Colonic mucosa (tissue), 4 donors: ENCODE measurements at regions not wholly inside any gene's neighbourhood (a gene's known extent, or its start where the extent isn't known, plus 50 kb on each side); places are given as distances from the start of the nearest gene placed in this dataset.

Experiments used
- DNase-seq: peaks from one replicate; pipeline ENCODE4 v3.0.0-alpha.2; 2020
- H3K27ac ChIP-seq: fragments of 200-600 bp; one replicate; pipeline ENCODE4 v1.8.0; 2021
- H3K27me3 ChIP-seq: fragments of 200-600 bp; one replicate; pipeline ENCODE4 v1.8.0; 2021
- H3K36me3 ChIP-seq: fragments of 200-600 bp; one replicate; pipeline ENCODE4 v1.8.0; 2021
- H3K4me1 ChIP-seq: fragments of 200-600 bp; one replicate; pipeline ENCODE4 v1.8.0; 2021; ENCODE audit warnings: mild to moderate bottlenecking
- H3K4me3 ChIP-seq: fragments of 200-600 bp; one replicate; pipeline ENCODE4 v1.8.0; 2021
- H3K9ac ChIP-seq, 2 donors: one replicate each; pipeline ENCODE4 v1.7.0; 2013; ENCODE audit warnings: control low read depth in 2 of 2, low read depth in 2 of 2, low read length in 2 of 2
- H3K9me3 ChIP-seq: fragments of 200-600 bp; one replicate; pipeline ENCODE4 v1.8.0; 2021
- CTCF ChIP-seq: fragments of 200-600 bp; IDR thresholded peaks from one replicate; pipeline ENCODE4 v1.8.0; 2022; ENCODE audit warnings: antibody characterized with exemption, mild to moderate bottlenecking
- intact Hi-C: fragments of 100-400 bp; cut with DNase I; formaldehyde crosslinking; loops from one replicate; pipeline ENCODE4 v1.14.1; 2022
- donor health status: healthy.
- donor health status: DM: no; HTN: no; CAD: no.
- donor health status: DM: no; HTN: no; CAD: no.

- Histone ChIP-seq H3K4me1 (no peaks in the 10 kb centered on the region), H3K27ac (no peak overlapping the region), H3K27me3 (no peaks in the 10 kb centered on the region), H3K36me3 (no peaks in the 10 kb centered on the region), H3K9ac (no peak overlapping the region), H3K9me3 (no peaks in the 10 kb centered on the region), H3K4me3 (no peak overlapping the region)
- intact Hi-C loops: no loop called here
- no peak for DNase-seq
- TF ChIP-seq CTCF: no peak
Measured at GRCh38 chrX:7512845-7513244, 330.1 kb upstream of the VCX start.

GRCh38 chrX:7503251-7503650 lies 339.7 kb upstream of the VCX start:
- intact Hi-C loops: no loop called here
- no peaks in the 10 kb centered on the region for H3K27me3 ChIP-seq
- no peaks in the 10 kb centered on the region for H3K9me3 ChIP-seq
- no peak overlapping the region for H3K9ac ChIP-seq
- H3K36me3 ChIP-seq: no peaks in the 10 kb centered on the region
- no peak for DNase-seq
- H3K4me1 ChIP-seq: no peaks in the 10 kb centered on the region
- no peak overlapping the region for H3K4me3 ChIP-seq
- no peak for TF ChIP-seq CTCF
- no peak overlapping the region for H3K27ac ChIP-seq

DNA sequence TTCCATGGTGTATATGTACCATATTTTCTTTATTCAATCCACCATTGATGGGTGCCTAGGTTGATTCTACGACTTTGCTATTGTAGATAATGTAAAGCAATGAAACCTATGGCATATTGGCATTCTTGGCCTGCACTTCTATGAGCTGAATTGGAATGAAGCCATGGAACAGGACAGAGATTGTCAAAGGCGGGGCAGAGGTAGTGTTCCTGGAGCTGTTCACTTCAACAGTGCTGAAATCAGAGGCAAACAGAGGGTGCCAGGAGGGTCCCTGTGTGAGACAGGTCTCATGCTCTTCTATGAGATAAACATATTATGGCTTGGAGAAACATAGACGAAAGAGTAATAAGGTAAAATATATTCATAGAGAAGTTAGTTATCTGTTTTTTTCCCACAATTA lies 342.6 kb upstream of the VCX start:
- intact Hi-C loops: no loop called here
- no peak for TF ChIP-seq CTCF
- no peak overlapping the region for H3K4me3 ChIP-seq
- no peaks in the 10 kb centered on the region for H3K4me1 ChIP-seq
- DNase-seq: no peak
- H3K36me3 ChIP-seq: no peaks in the 10 kb centered on the region
- H3K27ac ChIP-seq: no peak overlapping the region
- H3K9me3 ChIP-seq: no peaks in the 10 kb centered on the region
- no peak overlapping the region for H3K9ac ChIP-seq
- no peaks in the 10 kb centered on the region for H3K27me3 ChIP-seq

GRCh38 chrX:7486505-7486904 lies 338.6 kb upstream of the PUDP start:
- no peak overlapping the region for H3K27ac ChIP-seq
- H3K4me1 ChIP-seq: no peaks in the 10 kb centered on the region
- H3K4me3 ChIP-seq: no peak overlapping the region
- H3K27me3 ChIP-seq: no peaks in the 10 kb centered on the region
- H3K36me3 ChIP-seq: no peaks in the 10 kb centered on the region
- intact Hi-C loops: no loop called here
- H3K9me3 ChIP-seq: no peaks in the 10 kb centered on the region
- no peak for DNase-seq
- no peak for TF ChIP-seq CTCF
- no peak overlapping the region for H3K9ac ChIP-seq

DNA sequence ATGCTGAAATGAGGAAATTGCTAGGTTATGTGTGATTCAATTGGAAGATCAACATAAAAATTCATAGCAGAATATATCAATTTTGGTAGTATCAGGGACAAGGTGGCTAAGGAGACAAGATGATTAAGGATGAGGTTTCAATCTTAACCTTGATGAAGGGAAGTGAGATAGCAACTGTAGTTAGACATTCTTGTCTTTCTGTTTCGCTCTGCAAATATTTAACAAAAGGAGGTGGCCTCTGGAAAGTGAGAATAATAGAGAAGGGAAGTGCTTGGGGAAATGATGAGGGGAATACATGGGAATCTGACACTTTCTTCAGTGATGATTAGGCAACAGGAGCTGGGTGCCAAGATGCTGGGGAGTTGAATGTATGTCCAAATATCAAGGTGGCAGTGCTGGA lies 337.1 kb upstream of the PUDP start:
- TF ChIP-seq CTCF: no peak
- DNase-seq: no peak
- Histone ChIP-seq H3K36me3 (no peaks in the 10 kb centered on the region), H3K27me3 (no peaks in the 10 kb centered on the region), H3K4me3 (no peak overlapping the region), H3K4me1 (no peaks in the 10 kb centered on the region), H3K27ac (no peak overlapping the region), H3K9ac (no peak overlapping the region), H3K9me3 (no peaks in the 10 kb centered on the region)
- intact Hi-C loops: no loop called here

DNA sequence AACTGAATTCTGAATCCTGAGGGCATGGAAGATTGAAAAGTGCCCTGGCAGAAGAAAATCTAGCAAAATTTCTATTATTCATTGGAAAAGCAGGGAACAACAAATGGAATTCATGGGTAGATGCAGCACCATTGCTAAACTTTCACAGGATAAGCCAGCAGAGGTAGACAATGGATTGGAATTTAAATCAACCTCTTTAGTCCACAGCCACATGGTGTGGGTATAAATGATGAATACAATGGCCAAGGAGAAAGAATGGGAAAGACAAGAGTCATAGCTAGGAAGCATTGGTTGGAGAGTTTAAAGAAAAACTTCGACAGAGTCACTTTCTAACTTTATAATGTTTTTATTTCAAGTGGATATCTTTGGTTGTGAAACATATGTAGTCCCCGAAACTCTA lies 332.8 kb upstream of the PUDP start:
- TF ChIP-seq CTCF: no peak
- Histone ChIP-seq H3K4me3 (no peak overlapping the region), H3K9ac (no peak overlapping the region), H3K4me1 (no peaks in the 10 kb centered on the region), H3K27me3 (no peaks in the 10 kb centered on the region), H3K9me3 (no peaks in the 10 kb centered on the region), H3K27ac (no peak overlapping the region), H3K36me3 (no peaks in the 10 kb centered on the region)
- intact Hi-C loops: no loop called here
- no peak for DNase-seq
